Type B pancreatic cell (in vitro differentiated cells): ENCODE measurements at regions not wholly inside any gene's neighbourhood (a gene's known extent, or its start where the extent isn't known, plus 50 kb on each side); places are given as distances from the start of the nearest gene placed in this dataset.

Experiments
- DNase-seq: peaks from one replicate; pipeline ENCODE4 v3.0.0; 2021; ENCODE audit warnings: mixed read lengths; ENCODE audit not compliant: unreplicated experiment; ENCODE audit errors: extremely low spot score
- H3K27ac Mint-ChIP-seq: 2 replicates; pipeline ENCODE4 v1.8.0; 2021; ENCODE audit warnings: mild to moderate bottlenecking, mixed read lengths
- H3K27me3 Mint-ChIP-seq: 2 replicates; pipeline ENCODE4 v1.8.0; 2021; ENCODE audit warnings: mixed read lengths
- H3K36me3 Mint-ChIP-seq: 2 replicates; pipeline ENCODE4 v1.8.0; 2021; ENCODE audit warnings: mixed read lengths
- H3K4me1 Mint-ChIP-seq: one replicate; pipeline ENCODE4 v1.8.0; 2021; ENCODE audit warnings: mixed read lengths; ENCODE audit not compliant: unreplicated experiment
- H3K4me3 Mint-ChIP-seq: 2 replicates; pipeline ENCODE4 v1.8.0; 2021; ENCODE audit warnings: mild to moderate bottlenecking, mixed read lengths
- H3K9me3 Mint-ChIP-seq: 2 replicates; pipeline ENCODE4 v1.8.0; 2021; ENCODE audit warnings: mixed read lengths
- TF ChIP-seq, protein P1 (sequence below): fragments of 200-600 bp; sonication (generic); conservative IDR thresholded peaks from 2 replicates; pipeline ENCODE4 v1.5.0; 2021; ENCODE audit warnings: antibody characterized with exemption, mild to moderate bottlenecking

DNA sequence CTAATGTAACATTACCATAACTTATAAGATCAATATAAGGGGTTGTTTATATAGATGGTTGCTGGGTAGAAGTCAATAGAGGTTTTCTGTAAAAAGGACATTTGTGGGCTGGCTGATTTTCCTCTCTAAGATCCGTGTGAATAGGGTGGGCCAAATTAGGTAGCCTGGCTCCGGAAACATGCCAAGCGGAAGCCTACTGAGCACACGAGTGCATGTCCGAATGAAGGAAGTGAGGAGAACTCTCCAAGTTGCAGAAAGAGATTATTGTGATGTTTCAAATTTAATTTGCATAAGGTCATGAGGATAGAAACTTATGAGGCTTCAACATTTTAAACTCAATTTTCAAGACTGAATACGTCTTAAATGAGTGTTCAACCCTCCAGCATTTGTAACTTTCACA, 356.7 kb downstream of the SNAPC1 start:
- Mint-ChIP-seq H3K36me3 (no peaks in the 10 kb centered on the region), H3K27me3 (peaks cover 84% of the 10 kb centered on the region), H3K4me3 (peak overlapping the region; percentile 63), H3K9me3 (no peaks in the 10 kb centered on the region), H3K4me1 (peaks cover 5% of the 10 kb centered on the region), H3K27ac (no peak overlapping the region)
- no peak for DNase-seq
- TF ChIP-seq, protein P1, sequence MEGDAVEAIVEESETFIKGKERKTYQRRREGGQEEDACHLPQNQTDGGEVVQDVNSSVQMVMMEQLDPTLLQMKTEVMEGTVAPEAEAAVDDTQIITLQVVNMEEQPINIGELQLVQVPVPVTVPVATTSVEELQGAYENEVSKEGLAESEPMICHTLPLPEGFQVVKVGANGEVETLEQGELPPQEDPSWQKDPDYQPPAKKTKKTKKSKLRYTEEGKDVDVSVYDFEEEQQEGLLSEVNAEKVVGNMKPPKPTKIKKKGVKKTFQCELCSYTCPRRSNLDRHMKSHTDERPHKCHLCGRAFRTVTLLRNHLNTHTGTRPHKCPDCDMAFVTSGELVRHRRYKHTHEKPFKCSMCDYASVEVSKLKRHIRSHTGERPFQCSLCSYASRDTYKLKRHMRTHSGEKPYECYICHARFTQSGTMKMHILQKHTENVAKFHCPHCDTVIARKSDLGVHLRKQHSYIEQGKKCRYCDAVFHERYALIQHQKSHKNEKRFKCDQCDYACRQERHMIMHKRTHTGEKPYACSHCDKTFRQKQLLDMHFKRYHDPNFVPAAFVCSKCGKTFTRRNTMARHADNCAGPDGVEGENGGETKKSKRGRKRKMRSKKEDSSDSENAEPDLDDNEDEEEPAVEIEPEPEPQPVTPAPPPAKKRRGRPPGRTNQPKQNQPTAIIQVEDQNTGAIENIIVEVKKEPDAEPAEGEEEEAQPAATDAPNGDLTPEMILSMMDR = no peak

DNA sequence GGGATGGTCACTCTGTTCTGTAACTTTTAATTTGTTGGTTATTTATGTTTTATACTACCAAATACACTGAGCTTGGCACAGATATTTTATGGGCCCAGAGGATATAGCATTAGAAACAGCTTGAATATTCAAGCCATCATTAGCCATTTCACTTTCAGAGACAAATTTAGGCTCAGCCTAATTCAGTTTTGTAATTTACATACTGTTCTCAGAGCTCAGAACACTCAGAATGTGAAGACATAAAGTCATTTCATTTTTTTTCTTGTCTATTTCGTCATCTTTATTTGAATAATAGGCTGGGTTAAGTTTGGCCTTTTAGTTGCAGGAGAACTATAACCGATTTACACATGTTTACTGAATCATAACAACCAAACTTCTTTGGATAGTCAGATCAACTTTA, 361.7 kb downstream of the SNAPC1 start:
- TF ChIP-seq, protein P1 = no peak
- Mint-ChIP-seq H3K27me3 (peaks cover 67% of the 10 kb centered on the region), H3K27ac (no peak overlapping the region), H3K4me1 (no peaks in the 10 kb centered on the region), H3K4me3 (no peak overlapping the region), H3K36me3 (no peaks in the 10 kb centered on the region), H3K9me3 (no peaks in the 10 kb centered on the region)
- DNase-seq = no peak

DNA sequence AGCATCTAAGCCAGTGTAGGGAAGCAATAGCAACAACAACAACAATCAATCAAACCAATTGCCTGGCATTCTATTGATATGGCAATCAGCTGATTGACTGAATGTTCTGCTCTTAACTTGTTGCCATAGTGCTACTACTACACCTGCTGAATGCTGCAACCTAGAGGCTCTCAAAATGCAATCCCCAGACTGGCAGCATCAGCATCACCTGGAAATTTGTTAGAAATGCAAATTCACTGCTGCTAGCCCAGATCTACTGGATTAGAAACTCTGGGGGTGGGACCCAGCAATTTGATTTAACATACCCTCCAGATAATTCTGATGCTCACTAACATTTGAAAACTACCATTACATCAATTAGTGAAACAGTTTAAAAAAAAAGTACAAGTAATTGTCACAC, 363.6 kb downstream of the SNAPC1 start:
- no peaks in the 10 kb centered on the region for H3K9me3 Mint-ChIP-seq
- no peaks in the 10 kb centered on the region for H3K36me3 Mint-ChIP-seq
- H3K27me3 Mint-ChIP-seq = peaks cover 64% of the 10 kb centered on the region
- TF ChIP-seq, protein P1 = no peak
- H3K27ac Mint-ChIP-seq = no peak overlapping the region
- no peak overlapping the region for H3K4me3 Mint-ChIP-seq
- no peak for DNase-seq
- H3K4me1 Mint-ChIP-seq = no peaks in the 10 kb centered on the region

DNA sequence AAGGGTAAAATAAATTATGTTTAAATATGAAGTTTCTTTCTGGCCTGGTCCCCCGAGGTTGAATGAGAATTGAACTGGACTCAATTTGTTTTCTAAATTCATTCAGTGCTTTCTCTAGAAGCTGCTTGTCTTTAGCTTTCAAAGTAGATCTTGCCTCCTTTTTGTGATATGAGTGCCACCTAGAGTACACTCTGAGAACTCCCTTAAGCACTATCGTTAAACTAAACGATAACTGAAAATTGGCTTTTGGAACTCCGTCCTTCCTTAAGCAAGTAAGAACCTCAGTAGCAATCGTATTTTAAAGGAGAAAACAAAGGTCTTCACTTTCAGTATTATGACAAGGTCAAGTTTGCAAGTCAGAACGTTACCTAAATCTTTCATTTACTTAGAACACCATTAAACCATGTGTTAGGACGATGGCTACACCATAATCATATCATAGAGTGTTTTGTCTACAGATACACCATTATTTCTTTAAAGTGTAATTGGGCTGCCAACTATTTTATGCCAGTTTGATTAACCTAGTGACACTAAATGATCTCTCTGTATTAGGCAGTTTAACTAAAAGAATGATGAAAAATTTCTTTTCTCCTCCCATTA, 364.8 kb downstream of the SNAPC1 start:
- no peak for DNase-seq
- Mint-ChIP-seq H3K36me3 (no peaks in the 10 kb centered on the region), H3K27ac (no peak overlapping the region), H3K4me1 (no peaks in the 10 kb centered on the region), H3K9me3 (no peaks in the 10 kb centered on the region), H3K4me3 (no peak overlapping the region), H3K27me3 (peaks cover 58% of the 10 kb centered on the region)
- TF ChIP-seq, protein P1 = peak; percentile 86

DNA sequence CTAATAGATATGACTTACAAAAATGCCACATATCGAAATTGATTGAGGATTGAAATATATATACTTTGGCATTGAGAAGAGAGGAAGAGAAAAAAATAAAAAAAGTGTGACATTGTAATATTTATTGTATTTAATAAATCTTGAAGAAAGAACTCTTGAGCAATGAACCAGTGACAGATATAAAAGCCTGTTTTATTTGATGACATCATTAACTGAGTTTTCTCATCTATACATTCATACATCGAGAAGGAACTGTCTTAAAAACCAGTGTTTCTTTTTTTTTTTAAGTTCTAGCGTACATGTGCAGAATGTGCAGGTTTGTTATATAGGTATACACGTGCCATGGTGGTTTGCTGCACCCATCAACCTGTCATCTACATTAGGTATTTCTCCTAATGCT, 368.2 kb downstream of the SNAPC1 start:
- DNase-seq = no peak
- H3K27ac Mint-ChIP-seq = no peak overlapping the region
- peaks cover 54% of the 10 kb centered on the region for H3K27me3 Mint-ChIP-seq
- no peak overlapping the region for H3K4me3 Mint-ChIP-seq
- no peaks in the 10 kb centered on the region for H3K4me1 Mint-ChIP-seq
- no peaks in the 10 kb centered on the region for H3K36me3 Mint-ChIP-seq
- H3K9me3 Mint-ChIP-seq = no peaks in the 10 kb centered on the region
- TF ChIP-seq, protein P1 = no peak
